Kidney tubule cell (primary cell): ENCODE measurements at regions not wholly inside any gene's neighbourhood (a gene's known extent, or its start where the extent isn't known, plus 50 kb on each side); places are given as distances from the start of the nearest gene placed in this dataset.

Experiments used
- DNase-seq: peaks from one replicate; pipeline ENCODE4 v3.0.0-alpha.2; 2018; ENCODE audit warnings: low spot score

- DNase-seq: peak; percentile 7
Measured at GRCh38 chr2:79453918-79454317, 58.9 kb upstream of the CTNNA2 start.

GRCh38 chr2:79452651-79453050 lies 60.2 kb upstream of the CTNNA2 start:
- DNase-seq: no peak

- no peak for DNase-seq
Measured at GRCh38 chr2:79447463-79447862, 65.4 kb upstream of the CTNNA2 start.

- no peak for DNase-seq
Measured at GRCh38 chr2:79446313-79446712, 66.5 kb upstream of the CTNNA2 start.

GRCh38 chr2:79437433-79438267 lies 75.2 kb upstream of the CTNNA2 start:
- DNase-seq: peak; percentile 84

- no peak for DNase-seq
Measured at GRCh38 chr2:79434362-79434761, 78.5 kb upstream of the CTNNA2 start.

- DNase-seq: no peak
Measured at GRCh38 chr2:79432731-79433146, 80.1 kb upstream of the CTNNA2 start.

GRCh38 chr2:79428745-79429144 lies 84.1 kb upstream of the CTNNA2 start:
- DNase-seq: no peak

GRCh38 chr2:79414690-79415089 lies 98.2 kb upstream of the CTNNA2 start:
- no peak for DNase-seq

- no peak for DNase-seq
Measured at GRCh38 chr2:79394485-79394859, 118.4 kb upstream of the CTNNA2 start.

GRCh38 chr2:79393806-79394484 lies 118.9 kb upstream of the CTNNA2 start:
- peak; percentile 38 for DNase-seq

- no peak for DNase-seq
Measured at GRCh38 chr2:79393107-79393685, 119.7 kb upstream of the CTNNA2 start.

GRCh38 chr2:79389481-79389880 lies 123.4 kb upstream of the CTNNA2 start:
- no peak for DNase-seq

- no peak for DNase-seq
Measured at GRCh38 chr2:79388024-79388423, 124.8 kb upstream of the CTNNA2 start.

- DNase-seq: no peak
Measured at GRCh38 chr2:79387431-79387830, 125.4 kb upstream of the CTNNA2 start.

GRCh38 chr2:79383681-79384080 lies 129.2 kb upstream of the CTNNA2 start:
- no peak for DNase-seq

- no peak for DNase-seq
Measured at GRCh38 chr2:79375817-79376216, 137.0 kb upstream of the CTNNA2 start.

GRCh38 chr2:79373358-79374130 lies 139.3 kb upstream of the CTNNA2 start:
- DNase-seq: no peak

GRCh38 chr2:79370976-79371538 lies 141.8 kb upstream of the CTNNA2 start:
- no peak for DNase-seq

GRCh38 chr2:79369127-79369526 lies 143.7 kb upstream of the CTNNA2 start:
- DNase-seq: no peak

- DNase-seq: no peak
Measured at GRCh38 chr2:79368116-79368630, 144.7 kb upstream of the CTNNA2 start.

- no peak for DNase-seq
Measured at GRCh38 chr2:79359419-79359818, 153.4 kb upstream of the CTNNA2 start.
